ENCODE measurements at regions not wholly inside any gene's neighbourhood (a gene's known extent, or its start where the extent isn't known, plus 50 kb on each side); places are given as distances from the start of the nearest gene placed in this dataset.

- Histone ChIP-seq H3K9me3 (ENCODE audit: control insufficient read depth in 1 of 2, low read length in 2 of 2) (no peaks in the 10 kb centered on the region), H3K4me1 (ENCODE audit: control insufficient read depth in 1 of 2, insufficient read depth in 2 of 2, low read length in 2 of 2) (peaks cover 56 to 57% of the 10 kb centered on the region in 2 donors), H3K27ac (ENCODE audit: low read depth, low read length) (no peak overlapping the region)
Measured at GRCh38 chr1:94612525-94613204, 71.1 kb upstream of the F3 start.

GRCh38 chr1:94611681-94612475 is 70.3 kb upstream of the F3 start:
- Histone ChIP-seq H3K27me3 (ENCODE audit: control insufficient read depth in 1 of 2, insufficient read depth in 2 of 2, low read length in 2 of 2) (no peaks in the 10 kb centered on the region), H3K36me3 (ENCODE audit: control insufficient read depth in 1 of 2, insufficient read depth in 2 of 2, low read length in 2 of 2) (no peaks in the 10 kb centered on the region), H3K9ac (ENCODE audit: low read depth in 1 of 2, low read length in 2 of 2) (no peak overlapping the region), H3K4me1 (ENCODE audit: control insufficient read depth in 1 of 2, insufficient read depth in 2 of 2, low read length in 2 of 2) (peaks cover 50 to 61% of the 10 kb centered on the region in 2 donors), H3K4me3 (ENCODE audit: low read depth in 1 of 2, low read length in 2 of 2) (no peak overlapping the region), H3K9me3 (ENCODE audit: control insufficient read depth in 1 of 2, low read length in 2 of 2) (no peaks in the 10 kb centered on the region), H3K27ac (ENCODE audit: low read depth, low read length) (no peak overlapping the region)

More at GRCh38 chr1:94612525-94613204, 71.1 kb upstream of the F3 start:
- no peaks in the 10 kb centered on the region for H3K36me3 ChIP-seq (ENCODE audit: control insufficient read depth in 1 of 2, insufficient read depth in 2 of 2, low read length in 2 of 2)
- no peak overlapping the region for H3K4me3 ChIP-seq (ENCODE audit: low read depth in 1 of 2, low read length in 2 of 2)
- H3K27me3 ChIP-seq (ENCODE audit: control insufficient read depth in 1 of 2, insufficient read depth in 2 of 2, low read length in 2 of 2): no peaks in the 10 kb centered on the region
- H3K9ac ChIP-seq (ENCODE audit: low read depth in 1 of 2, low read length in 2 of 2): no peak overlapping the region

- Histone ChIP-seq H3K9me3 (ENCODE audit: control insufficient read depth in 1 of 2, low read length in 2 of 2) (no peaks in the 10 kb centered on the region), H3K27ac (ENCODE audit: low read depth, low read length) (no peak overlapping the region), H3K36me3 (ENCODE audit: control insufficient read depth in 1 of 2, insufficient read depth in 2 of 2, low read length in 2 of 2) (no peaks in the 10 kb centered on the region), H3K4me3 (ENCODE audit: low read depth in 1 of 2, low read length in 2 of 2) (no peak overlapping the region), H3K4me1 (ENCODE audit: control insufficient read depth in 1 of 2, insufficient read depth in 2 of 2, low read length in 2 of 2) (peaks cover 47 to 70% of the 10 kb centered on the region in 2 donors), H3K9ac (ENCODE audit: low read depth in 1 of 2, low read length in 2 of 2) (no peak overlapping the region), H3K27me3 (ENCODE audit: control insufficient read depth in 1 of 2, insufficient read depth in 2 of 2, low read length in 2 of 2) (no peaks in the 10 kb centered on the region)
Measured at GRCh38 chr1:94609619-94610018, 68.1 kb upstream of the F3 start.

GRCh38 chr1:94608852-94609530 is 67.4 kb upstream of the F3 start:
- Histone ChIP-seq H3K27ac (ENCODE audit: low read depth, low read length) (peak overlapping the region; percentile 54), H3K36me3 (ENCODE audit: control insufficient read depth in 1 of 2, insufficient read depth in 2 of 2, low read length in 2 of 2) (no peaks in the 10 kb centered on the region), H3K4me1 (ENCODE audit: control insufficient read depth in 1 of 2, insufficient read depth in 2 of 2, low read length in 2 of 2) (peaks cover 50 to 66% of the 10 kb centered on the region in 2 donors), H3K27me3 (ENCODE audit: control insufficient read depth in 1 of 2, insufficient read depth in 2 of 2, low read length in 2 of 2) (no peaks in the 10 kb centered on the region), H3K9me3 (ENCODE audit: control insufficient read depth in 1 of 2, low read length in 2 of 2) (no peaks in the 10 kb centered on the region), H3K9ac (ENCODE audit: low read depth in 1 of 2, low read length in 2 of 2) (no peak overlapping the region), H3K4me3 (ENCODE audit: low read depth in 1 of 2, low read length in 2 of 2) (peak overlapping the region in 1 of 2 donors; percentile 7)

- Histone ChIP-seq H3K9ac (ENCODE audit: low read depth in 1 of 2, low read length in 2 of 2) (peak overlapping the region; percentile 22 to 44), H3K4me3 (ENCODE audit: low read depth in 1 of 2, low read length in 2 of 2) (peak overlapping the region in 1 of 2 donors; percentile 7), H3K36me3 (ENCODE audit: control insufficient read depth in 1 of 2, insufficient read depth in 2 of 2, low read length in 2 of 2) (no peaks in the 10 kb centered on the region), H3K9me3 (ENCODE audit: control insufficient read depth in 1 of 2, low read length in 2 of 2) (no peaks in the 10 kb centered on the region), H3K27me3 (ENCODE audit: control insufficient read depth in 1 of 2, insufficient read depth in 2 of 2, low read length in 2 of 2) (no peaks in the 10 kb centered on the region), H3K27ac (ENCODE audit: low read depth, low read length) (peak overlapping the region; percentile 68), H3K4me1 (ENCODE audit: control insufficient read depth in 1 of 2, insufficient read depth in 2 of 2, low read length in 2 of 2) (peaks cover 57 to 72% of the 10 kb centered on the region in 2 donors)
Measured at GRCh38 chr1:94608142-94608851, 66.7 kb upstream of the F3 start.

GRCh38 chr1:94607398-94607797 is 65.8 kb upstream of the F3 start:
- Histone ChIP-seq H3K36me3 (ENCODE audit: control insufficient read depth in 1 of 2, insufficient read depth in 2 of 2, low read length in 2 of 2) (no peaks in the 10 kb centered on the region), H3K4me3 (ENCODE audit: low read depth in 1 of 2, low read length in 2 of 2) (no peak overlapping the region), H3K9me3 (ENCODE audit: control insufficient read depth in 1 of 2, low read length in 2 of 2) (no peaks in the 10 kb centered on the region), H3K9ac (ENCODE audit: low read depth in 1 of 2, low read length in 2 of 2) (no peak overlapping the region), H3K4me1 (ENCODE audit: control insufficient read depth in 1 of 2, insufficient read depth in 2 of 2, low read length in 2 of 2) (peaks cover 55 to 76% of the 10 kb centered on the region in 2 donors), H3K27me3 (ENCODE audit: control insufficient read depth in 1 of 2, insufficient read depth in 2 of 2, low read length in 2 of 2) (no peaks in the 10 kb centered on the region), H3K27ac (ENCODE audit: low read depth, low read length) (no peak overlapping the region)

GRCh38 chr1:94606471-94606870 is 64.9 kb upstream of the F3 start:
- Histone ChIP-seq H3K9me3 (ENCODE audit: control insufficient read depth in 1 of 2, low read length in 2 of 2) (no peaks in the 10 kb centered on the region), H3K27ac (ENCODE audit: low read depth, low read length) (peak overlapping the region; percentile 24), H3K27me3 (ENCODE audit: control insufficient read depth in 1 of 2, insufficient read depth in 2 of 2, low read length in 2 of 2) (no peaks in the 10 kb centered on the region), H3K4me3 (ENCODE audit: low read depth in 1 of 2, low read length in 2 of 2) (no peak overlapping the region), H3K4me1 (ENCODE audit: control insufficient read depth in 1 of 2, insufficient read depth in 2 of 2, low read length in 2 of 2) (peaks cover 56 to 77% of the 10 kb centered on the region in 2 donors), H3K36me3 (ENCODE audit: control insufficient read depth in 1 of 2, insufficient read depth in 2 of 2, low read length in 2 of 2) (no peaks in the 10 kb centered on the region), H3K9ac (ENCODE audit: low read depth in 1 of 2, low read length in 2 of 2) (no peak overlapping the region)

GRCh38 chr1:94603663-94604062 is 62.1 kb upstream of the F3 start:
- Histone ChIP-seq H3K27ac (ENCODE audit: low read depth, low read length) (no peak overlapping the region), H3K4me1 (ENCODE audit: control insufficient read depth in 1 of 2, insufficient read depth in 2 of 2, low read length in 2 of 2) (peaks cover 46 to 72% of the 10 kb centered on the region in 2 donors)

GRCh38 chr1:94602802-94603625 is 61.5 kb upstream of the F3 start:
- H3K4me1 ChIP-seq (ENCODE audit: control insufficient read depth in 1 of 2, insufficient read depth in 2 of 2, low read length in 2 of 2): peaks cover 42 to 66% of the 10 kb centered on the region in 2 donors
- H3K27me3 ChIP-seq (ENCODE audit: control insufficient read depth in 1 of 2, insufficient read depth in 2 of 2, low read length in 2 of 2): no peaks in the 10 kb centered on the region
- no peaks in the 10 kb centered on the region for H3K36me3 ChIP-seq (ENCODE audit: control insufficient read depth in 1 of 2, insufficient read depth in 2 of 2, low read length in 2 of 2)
- H3K9me3 ChIP-seq (ENCODE audit: control insufficient read depth in 1 of 2, low read length in 2 of 2): no peaks in the 10 kb centered on the region
- peak overlapping the region in 1 of 2 donors; percentile 21 for H3K4me3 ChIP-seq (ENCODE audit: low read depth in 1 of 2, low read length in 2 of 2)
- no peak overlapping the region for H3K27ac ChIP-seq (ENCODE audit: low read depth, low read length)
- no peak overlapping the region for H3K9ac ChIP-seq (ENCODE audit: low read depth in 1 of 2, low read length in 2 of 2)

More at GRCh38 chr1:94603663-94604062, 62.1 kb upstream of the F3 start:
- Histone ChIP-seq H3K36me3 (ENCODE audit: control insufficient read depth in 1 of 2, insufficient read depth in 2 of 2, low read length in 2 of 2) (no peaks in the 10 kb centered on the region), H3K9ac (ENCODE audit: low read depth in 1 of 2, low read length in 2 of 2) (no peak overlapping the region), H3K27me3 (ENCODE audit: control insufficient read depth in 1 of 2, insufficient read depth in 2 of 2, low read length in 2 of 2) (no peaks in the 10 kb centered on the region), H3K4me3 (ENCODE audit: low read depth in 1 of 2, low read length in 2 of 2) (no peak overlapping the region), H3K9me3 (ENCODE audit: control insufficient read depth in 1 of 2, low read length in 2 of 2) (no peaks in the 10 kb centered on the region)

Measured in duodenal mucosa (tissue), 2 donors.